ENCODE measurements at regions not wholly inside any gene's neighbourhood (a gene's known extent, or its start where the extent isn't known, plus 50 kb on each side); places are given as distances from the start of the nearest gene placed in this dataset.

GRCh38 chr10:116792817-116793216 lies 50.5 kb upstream of the HSPA12A start:
- Mint-ChIP-seq H3K9me3 (no peaks in the 10 kb centered on the region), H3K4me3 (no peak overlapping the region), H3K27ac (no peak overlapping the region), H3K4me1 (no peaks in the 10 kb centered on the region), H3K27me3 (peaks cover 25% of the 10 kb centered on the region), H3K36me3 (ENCODE audit: low read depth) (no peaks in the 10 kb centered on the region)
- peak; percentile 67 for ATAC-seq (replicated peaks)

- H3K4me1 Mint-ChIP-seq: no peaks in the 10 kb centered on the region
- no peaks in the 10 kb centered on the region for H3K36me3 Mint-ChIP-seq (ENCODE audit: low read depth)
- no peak overlapping the region for H3K4me3 Mint-ChIP-seq
- H3K27me3 Mint-ChIP-seq: peaks cover 36% of the 10 kb centered on the region
- no peaks in the 10 kb centered on the region for H3K9me3 Mint-ChIP-seq
- H3K27ac Mint-ChIP-seq: no peak overlapping the region
- ATAC-seq (replicated peaks): no peak
Observed at GRCh38 chr10:116796469-116796868, 52.8 kb upstream of the ENO4 start.

- H3K4me3 Mint-ChIP-seq: no peak overlapping the region
- H3K9me3 Mint-ChIP-seq: no peaks in the 10 kb centered on the region
- H3K4me1 Mint-ChIP-seq: no peaks in the 10 kb centered on the region
- no peak overlapping the region for H3K27ac Mint-ChIP-seq
- no peaks in the 10 kb centered on the region for H3K36me3 Mint-ChIP-seq (ENCODE audit: low read depth)
- peaks cover 32% of the 10 kb centered on the region for H3K27me3 Mint-ChIP-seq
- peak; percentile 67 for ATAC-seq (replicated peaks)
Observed at GRCh38 chr10:116796910-116797513, 52.3 kb upstream of the ENO4 start.

- no peak overlapping the region for H3K4me3 Mint-ChIP-seq
- no peaks in the 10 kb centered on the region for H3K36me3 Mint-ChIP-seq (ENCODE audit: low read depth)
- no peak overlapping the region for H3K27ac Mint-ChIP-seq
- no peak for ATAC-seq (replicated peaks)
- H3K4me1 Mint-ChIP-seq: no peaks in the 10 kb centered on the region
- H3K27me3 Mint-ChIP-seq: peaks cover 30% of the 10 kb centered on the region
- no peaks in the 10 kb centered on the region for H3K9me3 Mint-ChIP-seq
Observed at GRCh38 chr10:116798859-116799258, 50.4 kb upstream of the ENO4 start.
